Caco-2 (cell line): ENCODE measurements at regions not wholly inside any gene's neighbourhood (a gene's known extent, or its start where the extent isn't known, plus 50 kb on each side); places are given as distances from the start of the nearest gene placed in this dataset.
A peak's percentile ranks its signal among the peaks of the same experiment; 100 is the strongest.

Experiments
- BruUV-seq: library from RNA; stranded (reverse); fragments of 400-500 nt; replicated peaks from 2 replicates; lab custom pipeline; 2021; lab: Mats Ljungman, UMichigan
- CTCF ChIA-PET: fragments of 300-600 bp; sonication (Branson Sonifier 250); formaldehyde crosslinking; loops from one replicate; lab custom pipeline; 2022; ENCODE audit warnings: antibody characterized with exemption; lab: Charles Lee
- POLR2A ChIA-PET: fragments of 300-600 bp; sonication (Branson Sonifier 250); formaldehyde crosslinking; loops from one replicate; lab custom pipeline; 2022; ENCODE audit warnings: antibody characterized with exemption; lab: Charles Lee
- DNase-seq, 2 experiments: peaks; one replicate each; pipeline versions ENCODE4 v3.0.0 to v3.0.0-alpha.2; 2020 to 2022
- H3K27me3 ChIP-seq: replicated peaks from 2 replicates; pipeline ENCODE4 v1.6.0; 2011; ENCODE audit warnings: low read length; ENCODE audit not compliant: control insufficient read depth, insufficient read depth
- H3K36me3 ChIP-seq: 2 replicates; pipeline ENCODE4 v1.5.1; 2011; ENCODE audit warnings: low read length; ENCODE audit not compliant: control insufficient read depth, insufficient read depth
- H3K4me1 ChIP-seq: fragments of 250-450 bp; sonication (Bioruptor Pico); 2 replicates; pipeline ENCODE4 v1.5.1; 2020; ENCODE audit warnings: mild to moderate bottlenecking
- H3K4me3 ChIP-seq: 2 replicates; pipeline ENCODE4 v1.5.1; 2011; ENCODE audit warnings: low read depth, mild to moderate bottlenecking, control low read depth, low read length
- H3K9me3 ChIP-seq: fragments of 250-450 bp; sonication (Bioruptor Pico); 2 replicates; pipeline ENCODE4 v1.5.1; 2020; ENCODE audit warnings: mild to moderate bottlenecking, moderate library complexity
- H3K27ac Mint-ChIP-seq: one replicate; pipeline ENCODE4 v1.8.0; 2022; ENCODE audit warnings: mixed read lengths; ENCODE audit not compliant: unreplicated experiment
- H3K27me3 Mint-ChIP-seq: one replicate; pipeline ENCODE4 v1.8.0; 2022; ENCODE audit warnings: mixed read lengths; ENCODE audit not compliant: insufficient read depth, unreplicated experiment
- H3K36me3 Mint-ChIP-seq: one replicate; pipeline ENCODE4 v1.8.0; 2022; ENCODE audit warnings: mild to moderate bottlenecking, mixed read lengths; ENCODE audit not compliant: insufficient read depth, unreplicated experiment
- H3K4me1 Mint-ChIP-seq: one replicate; pipeline ENCODE4 v1.8.0; 2022; ENCODE audit warnings: low read depth, mixed read lengths; ENCODE audit not compliant: unreplicated experiment
- H3K4me3 Mint-ChIP-seq: one replicate; pipeline ENCODE4 v1.8.0; 2022; ENCODE audit warnings: mild to moderate bottlenecking, moderate library complexity, mixed read lengths; ENCODE audit not compliant: unreplicated experiment
- H3K9me3 Mint-ChIP-seq: one replicate; pipeline ENCODE4 v1.8.0; 2022; ENCODE audit warnings: mixed read lengths; ENCODE audit not compliant: unreplicated experiment
- CTCF ChIP-seq, 2 experiments: fragments of 200-600 bp in 1 of 2; IDR thresholded peaks; 1 replicate in 1 of 2; 2 replicates in 1 of 2; pipeline versions ENCODE4 v1.5.1 to v1.8.0; 2011 to 2022; ENCODE audit warnings: antibody characterized with exemption in 1 of 2, control low read depth in 1 of 2, inconsistent platforms in 1 of 2, low read depth in 1 of 2, low read length in 1 of 2, mild to moderate bottlenecking in 1 of 2, moderate library complexity in 1 of 2; ENCODE audit not compliant: insufficient read depth in 1 of 2, severe bottlenecking in 1 of 2, unreplicated experiment in 1 of 2
- intact Hi-C: fragments of 100-400 bp; cut with micrococcal nuclease; formaldehyde crosslinking; loops from one replicate; pipeline ENCODE4 v1.10.0; 2022; ENCODE audit not compliant: unreplicated experiment

- no peaks in the 10 kb centered on the region for H3K9me3 ChIP-seq
- peaks cover 30% of the 10 kb centered on the region for H3K4me1 ChIP-seq
- H3K27me3 ChIP-seq = no peaks in the 10 kb centered on the region
- no peaks in the 10 kb centered on the region for H3K36me3 ChIP-seq
- Mint-ChIP-seq H3K27me3 (no peaks in the 10 kb centered on the region), H3K9me3 (no peaks in the 10 kb centered on the region), H3K36me3 (no peaks in the 10 kb centered on the region), H3K4me1 (peaks cover 32% of the 10 kb centered on the region), H3K4me3 (no peak overlapping the region), H3K27ac (no peak overlapping the region)
- peak; percentile 23 to 49 for DNase-seq
- no peak for TF ChIP-seq CTCF (IDR thresholded peaks at IDR 0.05; ENCODE audit: insufficient read depth in 1 of 2, low read depth in 1 of 2, low read length in 1 of 2, severe bottlenecking in 1 of 2, unreplicated experiment in 1 of 2)
- intact Hi-C loops = loop anchor here (10.0 kb wide), 1 partner anchor 129 kb away; no protein-coding TSS in a partner anchor
- CTCF ChIA-PET = no interaction called here
- no peak overlapping the region for H3K4me3 ChIP-seq
- no TSS peak for BruUV-seq
- POLR2A ChIA-PET = no interaction called here
Measured at GRCh38 chr18:21183670-21184069, 58.4 kb upstream of the GREB1L start.

- Mint-ChIP-seq H3K9me3 (no peaks in the 10 kb centered on the region), H3K36me3 (no peaks in the 10 kb centered on the region), H3K4me1 (peaks cover 31% of the 10 kb centered on the region), H3K27ac (no peak overlapping the region), H3K27me3 (no peaks in the 10 kb centered on the region), H3K4me3 (no peak overlapping the region)
- Histone ChIP-seq H3K36me3 (no peaks in the 10 kb centered on the region), H3K9me3 (no peaks in the 10 kb centered on the region), H3K4me1 (peaks cover 30% of the 10 kb centered on the region), H3K4me3 (no peak overlapping the region), H3K27me3 (no peaks in the 10 kb centered on the region)
- no TSS peak for BruUV-seq
- ChIA-PET CTCF (no interaction called here), POLR2A (no interaction called here)
- no peak for DNase-seq
- intact Hi-C loops = loop anchor here (10.0 kb wide), 1 partner anchor 130 kb away; no protein-coding TSS in a partner anchor
- TF ChIP-seq CTCF (IDR thresholded peaks at IDR 0.05; ENCODE audit: insufficient read depth in 1 of 2, low read depth in 1 of 2, low read length in 1 of 2, severe bottlenecking in 1 of 2, unreplicated experiment in 1 of 2) = no peak
Measured at GRCh38 chr18:21184396-21184996, 57.5 kb upstream of the GREB1L start.

- ChIA-PET POLR2A (no interaction called here), CTCF (no interaction called here)
- H3K27me3 Mint-ChIP-seq = no peaks in the 10 kb centered on the region
- no peaks in the 10 kb centered on the region for H3K27me3 ChIP-seq
- H3K4me1 Mint-ChIP-seq = peaks cover 18% of the 10 kb centered on the region
- H3K36me3 ChIP-seq = no peaks in the 10 kb centered on the region
- no peak overlapping the region for H3K4me3 ChIP-seq
- no TSS peak for BruUV-seq
- no peaks in the 10 kb centered on the region for H3K9me3 Mint-ChIP-seq
- peaks cover 16% of the 10 kb centered on the region for H3K4me1 ChIP-seq
- H3K4me3 Mint-ChIP-seq = no peak overlapping the region
- H3K9me3 ChIP-seq = no peaks in the 10 kb centered on the region
- intact Hi-C loops = loop anchor here (10.0 kb wide), 1 partner anchor 133 kb away; no protein-coding TSS in a partner anchor
- H3K36me3 Mint-ChIP-seq = no peaks in the 10 kb centered on the region
- DNase-seq = no peak
- no peak for TF ChIP-seq CTCF (IDR thresholded peaks at IDR 0.05; ENCODE audit: insufficient read depth in 1 of 2, low read depth in 1 of 2, low read length in 1 of 2, severe bottlenecking in 1 of 2, unreplicated experiment in 1 of 2)
- H3K27ac Mint-ChIP-seq = no peak overlapping the region
Measured at GRCh38 chr18:21187886-21188285, 54.1 kb upstream of the GREB1L start.
